Hepatocyte (in vitro differentiated cells): ENCODE measurements at regions not wholly inside any gene's neighbourhood (a gene's known extent, or its start where the extent isn't known, plus 50 kb on each side); places are given as distances from the start of the nearest gene placed in this dataset.

ENCODE experiments used
- CTCF ChIP-seq: fragments of 200-600 bp; sonication (generic); IDR thresholded peaks from 2 replicates; pipeline ENCODE4 v1.5.1; 2016; ENCODE audit warnings: antibody characterized with exemption, mild to moderate bottlenecking; ENCODE audit not compliant: poor library complexity
- EZH2 ChIP-seq: fragments of 200-600 bp; sonication (generic); IDR thresholded peaks from 2 replicates; pipeline ENCODE4 v1.6.1; 2016; ENCODE audit warnings: antibody characterized with exemption, mild to moderate bottlenecking, borderline replicate concordance
- EZH2phosphoT487 ChIP-seq: fragments of 200-600 bp; sonication (generic); IDR thresholded peaks from one replicate; pipeline ENCODE4 v1.6.1; 2018; ENCODE audit warnings: antibody characterized with exemption, mild to moderate bottlenecking, low read depth, moderate library complexity; ENCODE audit not compliant: unreplicated experiment, severe bottlenecking

DNA sequence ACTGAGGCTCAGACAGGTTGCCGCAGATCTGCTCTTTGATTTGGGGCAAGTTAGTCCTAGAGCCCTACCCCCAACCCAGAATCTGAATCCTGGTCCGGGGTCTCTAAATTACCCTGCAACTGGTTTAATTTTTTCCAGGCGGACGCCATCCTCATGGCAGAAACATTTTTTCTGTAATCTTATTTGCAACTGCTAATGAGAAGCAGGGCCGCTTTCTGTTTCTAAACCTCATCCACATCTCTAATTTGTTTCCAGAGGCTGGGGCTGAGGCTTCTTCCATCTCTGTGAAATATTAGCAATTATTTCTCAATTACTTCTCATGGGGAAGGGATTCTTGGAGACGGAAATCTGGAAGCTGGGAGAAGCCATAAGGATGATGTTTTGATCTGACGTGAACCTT lies 261.6 kb downstream of the RPS24 start:
- TF ChIP-seq CTCF (no peak), EZH2phosphoT487 (no peak), EZH2 (no peak)
